ENCODE measurements at regions not wholly inside any gene's neighbourhood (a gene's known extent, or its start where the extent isn't known, plus 50 kb on each side); places are given as distances from the start of the nearest gene placed in this dataset.

GRCh38 chr4:186775902-186776301 lies 52.2 kb upstream of the FAT1 start:
- H3K9ac ChIP-seq (ENCODE audit: low read length) = no peak overlapping the region
- no peaks in the 10 kb centered on the region for H3K9me3 ChIP-seq (ENCODE audit: insufficient read depth, low read length)
- no peaks in the 10 kb centered on the region for H3K36me3 ChIP-seq (ENCODE audit: low read length)
- H3K27me3 ChIP-seq (ENCODE audit: low read length) = no peaks in the 10 kb centered on the region
- no peak overlapping the region for H2AFZ ChIP-seq (ENCODE audit: low read depth, low read length, severe bottlenecking)
- TF ChIP-seq EZH2phosphoT487 (conservative IDR thresholded peaks at IDR 0.05; ENCODE audit: low read length) (no peak), CTCF (IDR thresholded peaks at IDR 0.05; ENCODE audit: insufficient read depth, low read length, poor library complexity, severe bottlenecking) (no peak)
- no peak overlapping the region for H3K4me3 ChIP-seq (ENCODE audit: insufficient read depth, low read length, poor library complexity, severe bottlenecking)
- no peaks in the 10 kb centered on the region for H3F3A ChIP-seq (ENCODE audit: insufficient read depth)
- no peak overlapping the region for H3K4me2 ChIP-seq (ENCODE audit: low read depth, low read length, poor library complexity, severe bottlenecking)
- H3K79me2 ChIP-seq (ENCODE audit: insufficient read depth, low read length) = no peaks in the 10 kb centered on the region
- no peaks in the 10 kb centered on the region for H4K20me1 ChIP-seq (ENCODE audit: low read depth, low read length)
- H3K9me2 ChIP-seq (replicated peaks; ENCODE audit: insufficient read depth, low read length) = no peaks in the 10 kb centered on the region
- H3K27ac ChIP-seq (ENCODE audit: low read depth, low read length) = no peak overlapping the region

- no peaks in the 10 kb centered on the region for H3K27me3 ChIP-seq (ENCODE audit: low read length)
- H3K27ac ChIP-seq (ENCODE audit: low read depth, low read length) = no peak overlapping the region
- no peak overlapping the region for H2AFZ ChIP-seq (ENCODE audit: low read depth, low read length, severe bottlenecking)
- no peaks in the 10 kb centered on the region for H3K9me3 ChIP-seq (ENCODE audit: insufficient read depth, low read length)
- H3K4me3 ChIP-seq (ENCODE audit: insufficient read depth, low read length, poor library complexity, severe bottlenecking) = no peak overlapping the region
- H3K9ac ChIP-seq (ENCODE audit: low read length) = no peak overlapping the region
- no peaks in the 10 kb centered on the region for H3F3A ChIP-seq (ENCODE audit: insufficient read depth)
- TF ChIP-seq EZH2phosphoT487 (conservative IDR thresholded peaks at IDR 0.05; ENCODE audit: low read length) = no peak
- TF ChIP-seq CTCF (IDR thresholded peaks at IDR 0.05; ENCODE audit: insufficient read depth, low read length, poor library complexity, severe bottlenecking) = no peak
- no peaks in the 10 kb centered on the region for H3K79me2 ChIP-seq (ENCODE audit: insufficient read depth, low read length)
- H4K20me1 ChIP-seq (ENCODE audit: low read depth, low read length) = no peaks in the 10 kb centered on the region
- H3K36me3 ChIP-seq (ENCODE audit: low read length) = no peaks in the 10 kb centered on the region
- H3K9me2 ChIP-seq (replicated peaks; ENCODE audit: insufficient read depth, low read length) = no peaks in the 10 kb centered on the region
- no peak overlapping the region for H3K4me2 ChIP-seq (ENCODE audit: low read depth, low read length, poor library complexity, severe bottlenecking)
Observed at GRCh38 chr4:186778134-186778533, 54.5 kb upstream of the FAT1 start.

GRCh38 chr4:186780291-186781031 lies 56.8 kb upstream of the FAT1 start:
- H3K9ac ChIP-seq (ENCODE audit: low read length) = no peak overlapping the region
- no peaks in the 10 kb centered on the region for H3K36me3 ChIP-seq (ENCODE audit: low read length)
- no peaks in the 10 kb centered on the region for H3K27me3 ChIP-seq (ENCODE audit: low read length)
- H3K4me2 ChIP-seq (ENCODE audit: low read depth, low read length, poor library complexity, severe bottlenecking) = no peak overlapping the region
- H3F3A ChIP-seq (ENCODE audit: insufficient read depth) = no peaks in the 10 kb centered on the region
- TF ChIP-seq EZH2phosphoT487 (conservative IDR thresholded peaks at IDR 0.05; ENCODE audit: low read length) = no peak
- TF ChIP-seq CTCF (IDR thresholded peaks at IDR 0.05; ENCODE audit: insufficient read depth, low read length, poor library complexity, severe bottlenecking) = no peak
- no peaks in the 10 kb centered on the region for H3K79me2 ChIP-seq (ENCODE audit: insufficient read depth, low read length)
- no peak overlapping the region for H3K27ac ChIP-seq (ENCODE audit: low read depth, low read length)
- H3K4me3 ChIP-seq (ENCODE audit: insufficient read depth, low read length, poor library complexity, severe bottlenecking) = no peak overlapping the region
- H3K9me2 ChIP-seq (replicated peaks; ENCODE audit: insufficient read depth, low read length) = no peaks in the 10 kb centered on the region
- H3K9me3 ChIP-seq (ENCODE audit: insufficient read depth, low read length) = no peaks in the 10 kb centered on the region
- no peak overlapping the region for H2AFZ ChIP-seq (ENCODE audit: low read depth, low read length, severe bottlenecking)
- H4K20me1 ChIP-seq (ENCODE audit: low read depth, low read length) = no peaks in the 10 kb centered on the region

All from SU-DHL-6 (cell line).